HG02588 (cell line): ENCODE measurements at regions not wholly inside any gene's neighbourhood (a gene's known extent, or its start where the extent isn't known, plus 50 kb on each side); places are given as distances from the start of the nearest gene placed in this dataset.

ENCODE experiments used
- ATAC-seq: cut with Tn5 transposase; IDR thresholded peaks from one replicate; pipeline ENCODE4 v1.9.1; 2021; ENCODE audit warnings: mild to moderate bottlenecking, moderate library complexity; ENCODE audit not compliant: unreplicated experiment

GRCh38 chr3:94179059-94179458 lies 116.2 kb downstream of the NSUN3 start:
- ATAC-seq = no peak

GRCh38 chr3:94183551-94183950 lies 120.7 kb downstream of the NSUN3 start:
- no peak for ATAC-seq

DNA sequence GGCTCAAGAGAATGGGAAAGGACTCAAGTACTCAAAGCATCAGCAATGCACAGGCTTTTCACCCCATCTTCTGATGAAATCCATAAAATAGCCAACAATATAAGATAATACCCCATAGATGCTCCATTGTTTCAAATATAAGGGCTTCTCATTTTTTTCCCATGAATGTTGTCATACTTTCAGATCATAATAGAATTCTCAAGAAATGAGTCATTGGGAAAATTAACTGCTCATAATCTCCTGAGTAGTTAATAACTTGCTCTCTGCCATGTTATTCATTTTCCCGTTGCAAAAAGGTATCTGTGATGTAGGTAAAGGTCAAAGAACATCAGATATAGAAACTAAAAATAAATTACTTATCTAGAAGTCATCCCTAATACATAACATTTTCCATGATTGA lies 121.9 kb downstream of the NSUN3 start:
- no peak for ATAC-seq

GRCh38 chr3:94185753-94186152 lies 122.9 kb downstream of the NSUN3 start:
- ATAC-seq = no peak

DNA sequence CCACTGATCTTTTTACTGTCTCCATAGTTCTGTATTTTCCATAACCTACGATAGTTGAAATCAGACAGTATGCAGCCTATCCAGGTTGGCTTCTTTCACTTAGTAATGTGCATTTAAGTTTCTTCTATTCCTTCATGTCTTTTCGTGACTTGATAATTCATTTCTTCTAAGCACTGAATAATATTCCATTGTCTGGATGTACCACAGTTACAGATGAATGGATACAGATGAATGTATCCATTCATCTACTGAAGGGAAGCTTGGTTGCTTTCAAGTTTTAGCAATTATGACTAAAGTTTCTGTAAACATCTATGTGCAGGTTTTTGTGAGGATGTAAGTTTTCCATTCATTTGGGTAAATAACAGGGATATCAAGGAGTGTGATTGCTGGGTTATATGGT lies 124.8 kb downstream of the NSUN3 start:
- ATAC-seq = no peak

DNA sequence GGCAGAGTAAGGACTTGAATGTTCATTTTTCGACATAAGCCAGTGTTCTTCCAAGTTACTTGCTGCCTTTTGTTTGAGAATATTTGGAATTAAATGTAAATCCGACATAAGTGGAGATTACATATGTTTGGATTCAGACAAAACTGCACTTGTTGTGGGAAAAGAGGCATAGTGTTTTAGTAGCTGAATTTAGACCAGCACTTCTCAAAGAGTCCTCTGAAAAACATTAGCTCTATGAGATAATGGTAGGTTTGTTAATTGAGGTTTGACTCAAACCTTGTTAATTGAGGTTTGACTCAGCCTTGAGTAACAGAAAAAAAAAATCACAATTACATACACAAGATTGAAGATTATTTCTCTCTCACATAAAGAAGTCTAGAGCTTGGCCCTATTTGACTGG lies 132.5 kb downstream of the NSUN3 start:
- no peak for ATAC-seq

- ATAC-seq = no peak
These were observed 143.4 kb downstream of the NSUN3 start for GRCh38 chr3:94206291-94206690.

DNA sequence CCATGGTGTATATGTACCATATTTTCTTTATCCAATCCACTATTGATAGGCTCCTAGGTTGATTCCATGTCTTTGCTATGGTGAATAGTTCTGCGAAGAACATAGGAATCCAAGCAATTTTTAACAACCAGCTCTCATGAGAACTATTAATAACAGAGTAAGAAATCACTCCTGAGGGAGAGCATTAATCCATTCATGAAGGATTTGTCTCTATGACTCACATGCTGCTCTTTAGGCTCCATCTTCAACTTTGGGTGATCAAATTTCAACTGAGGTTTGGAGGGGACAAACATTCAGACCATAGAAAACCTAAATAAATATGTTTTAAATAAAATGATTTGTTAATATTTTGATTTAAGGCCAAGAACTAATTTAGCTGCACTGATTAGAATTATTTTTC lies 147.4 kb downstream of the NSUN3 start:
- ATAC-seq = no peak

DNA sequence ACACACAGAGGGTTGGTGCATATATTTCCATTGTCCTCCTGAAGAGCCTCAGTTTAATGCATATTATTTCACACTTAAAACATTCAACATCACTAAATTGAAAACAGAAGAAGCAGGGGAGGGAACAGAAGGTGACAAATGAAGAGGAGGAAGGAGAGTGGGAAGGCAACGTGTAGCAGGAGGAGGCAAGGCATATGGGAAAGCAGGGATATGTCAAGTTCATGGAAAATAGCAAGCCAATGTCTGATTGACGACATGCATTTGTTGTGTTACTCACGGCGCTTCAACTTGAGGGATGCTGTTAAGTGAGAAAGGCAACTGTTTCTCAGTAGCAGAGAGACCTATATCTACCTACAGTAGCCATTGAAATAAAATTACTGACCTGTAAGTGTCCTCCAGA lies 154.5 kb downstream of the NSUN3 start:
- ATAC-seq = no peak

DNA sequence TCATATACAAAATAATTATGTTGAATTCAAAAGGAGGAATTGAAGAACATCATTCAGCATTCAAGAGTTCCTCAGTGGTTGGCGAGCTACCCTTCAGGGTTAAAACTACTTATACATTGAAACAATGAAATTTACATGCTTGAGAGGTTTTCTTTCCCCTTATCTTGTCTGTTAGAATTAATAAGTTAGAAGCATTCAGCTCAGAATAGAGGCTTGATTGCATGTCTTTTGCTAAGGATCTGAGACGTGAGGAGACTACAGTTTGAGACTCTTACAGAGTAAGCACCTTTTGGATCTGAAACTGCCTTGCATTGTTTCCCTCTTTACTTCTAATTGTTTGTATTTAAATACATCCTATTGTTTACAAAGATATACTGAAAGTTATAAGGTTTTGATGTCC lies 157.6 kb downstream of the NSUN3 start:
- ATAC-seq = no peak

GRCh38 chr3:94221829-94222228 lies 159.0 kb downstream of the NSUN3 start:
- ATAC-seq = no peak

GRCh38 chr3:94225148-94225865 lies 162.4 kb downstream of the NSUN3 start:
- ATAC-seq = no peak

GRCh38 chr3:94226078-94226477 lies 163.2 kb downstream of the NSUN3 start:
- no peak for ATAC-seq

GRCh38 chr3:94232921-94233320 lies 170.1 kb downstream of the NSUN3 start:
- ATAC-seq = no peak

DNA sequence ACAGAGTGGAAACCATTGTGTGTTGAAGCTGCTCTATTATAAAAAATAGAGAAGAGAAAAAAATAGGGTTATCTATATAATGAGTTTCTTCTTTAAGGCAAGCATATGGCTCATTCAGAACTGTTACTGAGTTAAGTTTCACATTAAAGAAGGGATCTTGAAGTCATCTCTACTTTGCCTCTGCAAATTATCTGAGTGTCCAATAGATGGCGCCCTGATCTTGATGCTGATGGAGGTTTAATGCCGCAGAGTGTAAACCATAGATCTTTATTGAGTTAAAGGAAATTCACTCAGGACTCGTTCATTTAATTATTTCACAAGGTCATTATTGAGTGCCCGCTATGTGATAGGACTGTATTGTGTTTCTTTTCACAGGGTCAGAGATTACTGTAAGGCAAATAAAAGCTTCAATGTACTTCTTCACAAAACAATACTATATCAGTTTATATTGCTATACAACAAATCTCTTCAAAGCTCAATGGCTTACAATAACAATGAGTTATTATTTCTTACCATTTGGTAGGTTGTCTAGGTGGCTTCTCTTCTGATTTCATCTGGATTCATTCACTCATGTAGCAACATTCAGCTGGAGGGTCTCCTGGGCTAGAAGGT lies 171.4 kb downstream of the NSUN3 start:
- ATAC-seq = no peak

DNA sequence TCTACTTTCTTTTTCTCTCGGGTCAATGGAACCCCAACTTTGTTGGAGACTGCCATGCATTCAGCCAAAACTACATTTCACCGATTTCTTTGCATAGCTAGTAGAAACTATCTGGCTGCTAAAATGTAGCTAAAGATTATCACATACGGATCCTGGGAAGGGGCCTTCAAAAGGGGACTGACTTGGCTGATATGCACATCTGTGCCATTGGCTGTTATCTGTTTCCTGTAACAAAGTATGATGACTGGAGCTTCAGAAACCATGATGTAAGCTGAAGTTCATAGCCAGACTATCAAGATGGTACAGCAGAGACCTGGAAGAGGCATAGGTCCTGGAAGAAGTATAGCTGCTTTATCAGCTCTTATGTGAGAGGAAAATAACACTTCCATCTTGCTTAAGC lies 179.1 kb downstream of the NSUN3 start:
- ATAC-seq = no peak

DNA sequence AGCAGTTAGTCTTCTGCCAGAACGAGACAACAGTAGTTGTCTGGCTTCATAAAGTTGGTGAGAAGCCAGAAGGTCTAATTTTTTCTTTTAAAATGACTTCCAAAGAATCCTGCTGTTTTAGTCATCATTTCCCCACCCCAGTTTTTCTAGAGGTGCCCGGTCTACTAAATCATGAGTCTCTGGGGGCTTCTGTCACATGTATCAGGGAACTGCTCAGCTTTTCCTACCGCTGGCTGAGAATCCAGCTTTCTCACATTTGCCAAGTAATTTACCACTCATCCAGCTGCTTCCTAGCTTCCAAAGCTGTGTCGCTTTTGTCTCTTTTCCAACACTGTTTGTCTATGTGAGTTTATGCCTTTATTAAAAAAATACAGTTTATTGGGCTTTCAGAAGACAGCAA lies 183.3 kb downstream of the NSUN3 start:
- no peak for ATAC-seq

- no peak for ATAC-seq
These were observed 185.2 kb downstream of the NSUN3 start for GRCh38 chr3:94248042-94248441.

- ATAC-seq = peak; percentile 87
These were observed 186.7 kb downstream of the NSUN3 start for GRCh38 chr3:94249491-94250079.

- no peak for ATAC-seq
These were observed 188.7 kb downstream of the NSUN3 start for GRCh38 chr3:94251566-94251965.

- no peak for ATAC-seq
These were observed 189.5 kb downstream of the NSUN3 start for GRCh38 chr3:94252316-94252715.
